ENCODE measurements at regions not wholly inside any gene's neighbourhood (a gene's known extent, or its start where the extent isn't known, plus 50 kb on each side); places are given as distances from the start of the nearest gene placed in this dataset.

GRCh38 chr4:3683077-3683743 lies 83.0 kb upstream of the ADRA2C start:
- no peak for TF ChIP-seq CTCF (IDR thresholded peaks at IDR 0.05; ENCODE audit: poor library complexity, severe bottlenecking)
- no peak for TF ChIP-seq EZH2 (IDR thresholded peaks at IDR 0.05; ENCODE audit: borderline replicate concordance, insufficient read depth, low read length, poor library complexity, severe bottlenecking)
- no peak for TF ChIP-seq EP300 (conservative IDR thresholded peaks at IDR 0.05; ENCODE audit: poor library complexity, severe bottlenecking)

Measured in neural cell (in vitro differentiated cells).